GM21717 (cell line): ENCODE measurements at regions not wholly inside any gene's neighbourhood (a gene's known extent, or its start where the extent isn't known, plus 50 kb on each side); places are given as distances from the start of the nearest gene placed in this dataset.

Experiments used
- ATAC-seq: cut with Tn5 transposase; IDR thresholded peaks from one replicate; pipeline ENCODE4 v1.9.1; 2021; ENCODE audit warnings: mild to moderate bottlenecking, moderate library complexity; ENCODE audit not compliant: unreplicated experiment

DNA sequence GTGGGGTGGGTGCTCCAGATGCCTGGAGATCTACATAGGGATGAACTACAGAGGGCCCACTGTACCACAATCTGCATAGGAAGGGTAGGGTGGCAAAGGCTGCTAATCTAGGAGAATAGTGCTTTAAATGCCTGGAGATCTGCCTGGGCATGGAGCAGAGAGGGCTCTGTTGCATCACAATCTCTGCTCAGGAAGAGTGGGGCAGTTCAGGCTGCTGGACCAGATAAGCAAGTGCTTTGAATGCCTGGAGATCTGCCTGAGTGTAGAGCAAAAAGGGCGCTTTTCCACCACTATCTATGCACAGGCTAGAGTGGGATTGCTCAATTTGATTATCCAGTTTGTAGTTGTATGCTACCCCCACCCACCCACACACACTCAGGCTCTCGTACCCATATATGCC lies 886.3 kb upstream of the SEL1L start:
- ATAC-seq: no peak

GRCh38 chr14:82420871-82421270 lies 887.2 kb upstream of the SEL1L start:
- ATAC-seq: no peak

GRCh38 chr14:82421286-82421685 lies 887.6 kb upstream of the SEL1L start:
- ATAC-seq: no peak

GRCh38 chr14:82422230-82422629 lies 888.6 kb upstream of the SEL1L start:
- no peak for ATAC-seq

GRCh38 chr14:82425261-82425660 lies 891.6 kb upstream of the SEL1L start:
- no peak for ATAC-seq

DNA sequence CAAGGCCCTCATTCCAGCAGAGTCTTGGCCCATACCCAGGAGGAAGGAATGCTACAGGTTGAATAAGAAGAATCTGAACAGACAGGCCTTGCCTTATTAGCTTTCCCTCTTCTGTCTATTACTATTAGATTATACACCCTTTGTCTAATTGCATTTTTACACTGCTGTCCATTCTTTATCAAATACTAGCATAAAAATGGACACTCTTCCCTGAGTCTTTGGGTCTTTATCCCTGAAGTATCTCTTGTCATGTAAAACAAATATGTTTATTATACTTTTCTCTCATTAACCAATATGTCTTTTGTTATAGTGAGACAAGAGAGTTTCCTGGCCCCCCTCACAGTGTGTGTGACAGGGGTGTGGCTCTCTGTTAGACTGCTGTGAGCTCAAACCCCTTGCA lies 897.4 kb upstream of the SEL1L start:
- ATAC-seq: no peak

DNA sequence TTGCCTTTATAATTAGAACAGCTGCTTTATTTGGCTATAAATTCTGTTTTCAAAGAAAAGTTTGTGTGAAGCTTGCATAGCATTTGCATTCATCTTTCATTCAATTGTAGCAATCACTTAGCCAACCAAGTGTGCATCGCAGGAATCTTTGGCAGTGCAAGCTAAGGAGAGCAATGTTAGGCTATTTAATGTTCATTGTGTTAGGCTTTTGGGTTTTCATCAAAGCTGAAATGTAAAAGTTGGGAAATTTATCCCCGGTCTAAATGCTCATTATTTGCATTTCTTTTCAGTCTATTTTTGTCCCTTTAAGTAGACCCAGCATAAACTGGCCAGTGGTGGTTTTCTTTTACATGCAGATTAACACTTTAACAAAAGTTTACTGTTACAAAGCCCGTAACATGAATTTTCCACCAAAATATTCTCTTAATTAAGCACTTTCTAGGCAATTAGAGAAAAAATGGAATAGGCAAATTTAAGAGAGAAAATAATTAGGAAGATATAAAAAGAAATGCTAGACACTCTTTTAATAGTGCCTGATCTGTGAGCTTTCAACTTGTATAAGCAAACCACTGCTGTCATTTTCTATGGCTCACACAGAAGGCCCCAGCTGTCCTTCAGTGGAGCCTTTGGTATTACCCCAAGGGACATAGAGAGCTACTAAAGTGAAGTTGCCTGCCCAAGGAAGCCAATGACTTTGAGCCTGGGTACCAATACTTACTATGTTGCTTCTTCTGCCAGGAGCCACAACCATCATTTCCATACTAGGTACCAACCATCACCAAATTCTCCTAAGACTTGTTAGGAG lies 898.9 kb upstream of the SEL1L start:
- ATAC-seq: no peak

- no peak for ATAC-seq
These were observed 904.8 kb upstream of the SEL1L start for GRCh38 chr14:82438436-82438835.

DNA sequence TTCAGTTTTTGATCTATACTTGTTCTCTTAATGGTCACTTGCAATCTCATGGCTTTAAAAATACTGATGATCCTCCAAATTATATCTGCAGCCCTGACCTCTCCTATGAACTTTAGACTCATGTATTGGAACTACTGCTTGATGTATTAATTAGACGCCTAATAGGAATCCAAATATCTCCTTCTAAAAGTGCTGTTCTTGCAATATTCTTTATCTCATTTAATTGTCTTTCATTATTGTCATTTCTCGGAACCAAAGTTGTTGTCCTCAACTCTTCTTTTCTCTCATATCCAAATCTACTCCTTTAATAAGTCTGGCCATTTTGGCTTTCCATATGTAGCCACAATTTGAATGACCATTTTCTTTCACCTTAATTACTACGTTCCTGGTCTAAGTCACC lies 907.6 kb upstream of the SEL1L start:
- no peak for ATAC-seq

GRCh38 chr14:82445810-82446570 lies 912.3 kb upstream of the SEL1L start:
- ATAC-seq: no peak

- ATAC-seq: no peak
These were observed 913.9 kb upstream of the SEL1L start for GRCh38 chr14:82447586-82447985.

DNA sequence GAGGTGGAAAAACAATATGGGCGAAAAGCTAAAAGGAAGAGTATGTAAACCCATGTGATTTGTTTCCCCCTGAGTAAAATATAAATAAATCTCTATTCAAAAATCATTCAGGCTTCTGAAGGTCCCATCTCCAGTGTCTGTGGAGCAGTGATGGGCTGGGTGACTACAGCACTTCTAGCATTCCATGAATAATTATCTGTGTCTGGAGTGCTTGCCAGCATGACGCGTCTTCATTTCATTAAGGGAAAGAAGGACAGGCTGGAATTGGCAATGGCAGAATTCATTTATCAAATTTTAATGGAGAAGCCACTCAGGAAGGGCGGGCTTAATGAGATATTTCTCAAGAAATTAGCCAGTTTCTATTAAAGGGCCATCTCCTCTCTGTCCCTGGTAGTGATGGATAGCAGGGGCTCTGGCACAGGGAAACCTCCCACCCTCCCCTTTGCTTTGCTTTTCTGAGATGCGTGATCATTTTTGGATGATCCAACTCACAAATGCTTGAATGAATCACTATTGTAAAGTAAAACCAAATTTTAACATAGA lies 916.3 kb upstream of the SEL1L start:
- ATAC-seq: no peak

- no peak for ATAC-seq
These were observed 918.0 kb upstream of the SEL1L start for GRCh38 chr14:82451675-82452074.

DNA sequence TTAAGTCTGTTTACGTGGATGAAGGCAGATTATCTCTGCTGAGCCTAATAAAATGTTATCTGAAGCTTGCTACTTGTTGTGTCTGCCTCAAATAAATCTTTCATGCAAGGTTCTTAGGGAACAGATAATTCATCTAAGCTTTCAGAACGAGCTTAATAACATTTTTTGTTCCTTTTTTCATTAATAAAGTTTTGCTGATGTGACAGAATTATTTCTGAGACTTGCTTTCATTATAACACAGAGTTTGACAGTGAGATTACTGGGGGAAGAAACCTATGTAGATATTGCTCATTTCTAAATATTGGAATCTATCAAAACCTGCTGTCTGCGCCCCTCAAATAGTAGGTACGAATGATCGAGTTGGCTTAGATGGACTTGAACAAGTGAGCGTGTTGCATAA lies 948.7 kb upstream of the SEL1L start:
- no peak for ATAC-seq

DNA sequence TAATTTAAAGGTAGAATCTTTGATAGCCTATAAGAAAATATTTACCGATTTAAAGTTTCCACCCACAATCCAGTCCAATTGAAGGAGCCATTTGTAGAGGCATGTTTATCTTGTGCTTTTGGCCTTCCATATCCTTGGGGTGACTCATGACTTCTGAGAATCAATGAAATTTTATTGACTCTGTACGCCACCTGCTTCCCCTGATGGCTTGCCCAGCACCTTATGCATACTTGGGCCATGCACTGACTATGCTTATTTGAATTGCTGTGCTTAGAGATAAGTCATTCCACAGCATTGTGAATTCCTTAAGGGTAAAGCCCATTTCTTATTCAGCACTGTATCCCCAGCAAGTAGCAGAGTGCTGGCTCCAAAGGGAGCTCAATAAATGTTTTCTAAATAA lies 954.8 kb upstream of the SEL1L start:
- no peak for ATAC-seq

DNA sequence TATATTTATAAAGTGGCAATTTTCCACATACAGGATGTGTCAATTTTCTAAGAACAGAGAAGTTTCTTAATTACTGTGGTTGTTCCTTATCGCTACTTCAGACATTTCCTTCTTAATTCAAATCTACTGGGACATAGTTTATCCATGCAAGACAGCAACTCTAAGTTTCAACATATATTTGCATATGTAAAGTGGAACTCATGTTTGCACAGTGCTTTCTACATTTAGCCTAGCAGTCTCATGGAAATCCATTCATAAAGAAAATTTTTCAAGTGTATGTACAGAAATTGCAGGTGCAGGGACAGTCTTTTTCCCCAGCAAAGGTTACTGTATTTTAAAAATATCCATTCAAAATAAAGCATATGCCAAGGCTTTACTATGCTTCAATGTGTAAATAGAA lies 956.7 kb upstream of the SEL1L start:
- no peak for ATAC-seq

DNA sequence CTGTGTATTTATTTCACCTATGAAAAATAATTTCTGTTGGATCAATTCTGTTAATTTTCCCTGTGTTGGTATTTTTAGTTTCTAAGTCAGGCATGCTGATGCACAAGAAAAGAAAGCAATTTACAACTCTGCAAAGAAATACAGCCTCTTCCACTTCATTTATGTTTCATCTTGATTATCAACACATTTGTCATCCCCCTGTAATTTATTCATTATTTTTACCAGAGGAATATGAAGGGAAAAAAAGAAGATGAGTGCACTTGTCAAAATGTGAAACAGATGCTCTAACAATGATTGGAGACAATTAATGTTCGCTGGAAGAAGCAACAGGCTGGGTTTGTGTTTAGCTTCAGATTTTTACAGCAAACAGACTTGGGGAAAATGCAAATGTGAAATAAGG lies 958.5 kb upstream of the SEL1L start:
- no peak for ATAC-seq

DNA sequence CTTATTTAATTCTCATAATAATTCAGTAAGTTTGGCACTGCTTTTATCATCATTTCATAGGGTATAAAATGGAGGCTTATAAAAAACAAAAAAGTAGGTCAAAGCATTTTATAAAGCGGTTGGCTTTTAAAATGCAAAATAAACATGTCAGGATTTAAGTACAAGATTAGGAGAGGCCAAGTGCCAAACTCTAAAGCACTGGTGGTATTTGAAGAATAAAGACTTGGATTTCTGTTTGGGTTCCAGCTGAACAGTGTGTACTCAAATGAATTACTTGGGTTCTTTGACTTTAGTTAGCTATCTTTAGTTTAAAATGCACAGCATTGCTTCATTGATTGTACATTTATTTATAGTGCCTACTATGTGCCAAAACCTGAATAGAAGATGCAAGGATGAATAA lies 966.6 kb upstream of the SEL1L start:
- no peak for ATAC-seq

GRCh38 chr14:82501554-82501953 lies 967.9 kb upstream of the SEL1L start:
- ATAC-seq: no peak

DNA sequence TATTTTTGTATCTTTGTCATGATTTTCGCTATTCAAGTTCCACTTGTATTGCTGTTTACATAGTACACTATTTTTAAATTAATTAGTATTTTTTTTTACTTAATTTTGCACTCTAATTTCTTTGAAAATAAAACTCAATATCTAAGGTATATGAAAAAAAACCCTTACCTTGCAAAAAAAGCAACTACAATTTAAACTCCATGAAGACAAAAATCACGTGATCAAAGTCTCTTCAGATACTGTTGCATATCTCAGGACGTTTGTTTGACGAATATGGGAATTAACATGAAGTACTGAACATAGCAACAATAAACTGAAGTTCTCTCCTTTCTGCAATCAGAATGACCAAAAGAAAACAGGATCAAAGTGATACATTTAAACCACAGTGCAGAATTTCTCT lies 968.4 kb upstream of the SEL1L start:
- no peak for ATAC-seq

DNA sequence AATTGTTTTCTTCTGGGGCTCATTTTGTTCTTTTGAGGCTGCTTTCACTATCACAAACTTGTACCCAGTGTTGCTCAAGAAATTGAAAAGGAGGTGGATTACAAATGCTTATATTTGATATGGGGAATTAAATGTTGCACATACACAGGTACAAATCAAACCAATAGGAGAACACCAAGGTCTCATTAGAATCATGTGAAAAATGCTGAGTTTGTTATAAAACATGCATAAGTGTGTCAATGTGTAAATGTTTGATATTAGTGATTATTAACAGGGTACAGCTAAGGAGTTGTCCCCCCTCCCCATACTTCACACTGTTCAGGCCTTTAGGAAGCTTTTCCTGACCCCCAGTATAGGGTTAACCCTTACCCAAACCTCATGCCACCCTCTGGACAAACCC lies 971.2 kb upstream of the SEL1L start:
- no peak for ATAC-seq

- ATAC-seq: no peak
These were observed 976.4 kb upstream of the SEL1L start for GRCh38 chr14:82510007-82510406.
